PFSK-1 (cell line): ENCODE measurements at regions not wholly inside any gene's neighbourhood (a gene's known extent, or its start where the extent isn't known, plus 50 kb on each side); places are given as distances from the start of the nearest gene placed in this dataset.

Experiments used
- FOXP2 ChIP-seq: optimal IDR thresholded peaks from 2 replicates; pipeline ENCODE3; 2011; ENCODE audit warnings: borderline replicate concordance, control low read depth, inconsistent platforms; ENCODE audit not compliant: insufficient read depth; ENCODE audit errors: extremely low read length, extremely low read depth
- POLR2AphosphoS5 ChIP-seq: IDR thresholded peaks from 2 replicates; pipeline ENCODE4 v1.6.1; 2012; ENCODE audit warnings: low read depth, mild to moderate bottlenecking, control low read depth, low read length, moderate library complexity
- SIN3A ChIP-seq: IDR thresholded peaks from 2 replicates; pipeline ENCODE4 v1.6.1; 2012; ENCODE audit warnings: mild to moderate bottlenecking, low read length, moderate library complexity, borderline replicate concordance; ENCODE audit not compliant: insufficient read depth
- TAF1 ChIP-seq: IDR thresholded peaks from 2 replicates; pipeline ENCODE4 v1.6.1; 2012; ENCODE audit warnings: low read length, control low read depth, borderline replicate concordance; ENCODE audit not compliant: insufficient read depth
- TF ChIP-seq, protein P1 (sequence below), 2 experiments: IDR thresholded peaks; 2 replicates each; pipeline versions ENCODE4 v1.6.1 to v1.8.0; 2011 to 2012; ENCODE audit warnings: low read depth in 2 of 2, low read length in 2 of 2, control low read depth in 1 of 2, inconsistent platforms in 1 of 2, mild to moderate bottlenecking in 1 of 2, moderate library complexity in 1 of 2; ENCODE audit not compliant: insufficient read depth in 1 of 2

- no peak for TF ChIP-seq FOXP2
- no peak for TF ChIP-seq POLR2AphosphoS5
- no peak for TF ChIP-seq SIN3A
- no peak for TF ChIP-seq TAF1
- TF ChIP-seq, protein P1, sequence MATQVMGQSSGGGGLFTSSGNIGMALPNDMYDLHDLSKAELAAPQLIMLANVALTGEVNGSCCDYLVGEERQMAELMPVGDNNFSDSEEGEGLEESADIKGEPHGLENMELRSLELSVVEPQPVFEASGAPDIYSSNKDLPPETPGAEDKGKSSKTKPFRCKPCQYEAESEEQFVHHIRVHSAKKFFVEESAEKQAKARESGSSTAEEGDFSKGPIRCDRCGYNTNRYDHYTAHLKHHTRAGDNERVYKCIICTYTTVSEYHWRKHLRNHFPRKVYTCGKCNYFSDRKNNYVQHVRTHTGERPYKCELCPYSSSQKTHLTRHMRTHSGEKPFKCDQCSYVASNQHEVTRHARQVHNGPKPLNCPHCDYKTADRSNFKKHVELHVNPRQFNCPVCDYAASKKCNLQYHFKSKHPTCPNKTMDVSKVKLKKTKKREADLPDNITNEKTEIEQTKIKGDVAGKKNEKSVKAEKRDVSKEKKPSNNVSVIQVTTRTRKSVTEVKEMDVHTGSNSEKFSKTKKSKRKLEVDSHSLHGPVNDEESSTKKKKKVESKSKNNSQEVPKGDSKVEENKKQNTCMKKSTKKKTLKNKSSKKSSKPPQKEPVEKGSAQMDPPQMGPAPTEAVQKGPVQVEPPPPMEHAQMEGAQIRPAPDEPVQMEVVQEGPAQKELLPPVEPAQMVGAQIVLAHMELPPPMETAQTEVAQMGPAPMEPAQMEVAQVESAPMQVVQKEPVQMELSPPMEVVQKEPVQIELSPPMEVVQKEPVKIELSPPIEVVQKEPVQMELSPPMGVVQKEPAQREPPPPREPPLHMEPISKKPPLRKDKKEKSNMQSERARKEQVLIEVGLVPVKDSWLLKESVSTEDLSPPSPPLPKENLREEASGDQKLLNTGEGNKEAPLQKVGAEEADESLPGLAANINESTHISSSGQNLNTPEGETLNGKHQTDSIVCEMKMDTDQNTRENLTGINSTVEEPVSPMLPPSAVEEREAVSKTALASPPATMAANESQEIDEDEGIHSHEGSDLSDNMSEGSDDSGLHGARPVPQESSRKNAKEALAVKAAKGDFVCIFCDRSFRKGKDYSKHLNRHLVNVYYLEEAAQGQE (IDR thresholded peaks at IDR 0.05; ENCODE audit: insufficient read depth in 1 of 2, low read depth in 2 of 2, low read length in 2 of 2): no peak
These were observed 156.7 kb upstream of the FAM241A start for GRCh38 chr4:111988514-111988913.

DNA sequence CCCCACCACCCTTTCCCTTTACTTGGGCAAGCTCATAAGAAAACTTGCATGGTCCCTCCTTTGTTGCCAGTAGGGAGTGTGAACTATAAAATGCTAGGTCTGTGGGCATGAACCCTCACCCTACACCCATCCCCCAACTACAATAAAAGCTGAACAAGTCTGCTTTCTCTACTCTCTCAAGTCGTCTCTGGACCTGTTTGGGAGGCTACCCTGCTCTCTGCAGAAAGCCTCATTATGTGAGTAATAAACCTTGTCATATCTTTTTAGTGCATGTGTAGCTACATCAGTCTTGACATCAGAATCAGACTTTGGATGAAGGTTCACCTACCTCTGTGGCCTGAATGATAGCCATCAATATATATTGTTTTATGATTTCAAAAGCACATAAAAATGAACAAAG is 155.4 kb upstream of the FAM241A start:
- TF ChIP-seq FOXP2 (no peak), TAF1 (no peak), POLR2AphosphoS5 (no peak), SIN3A (no peak)
- TF ChIP-seq, protein P1 (IDR thresholded peaks at IDR 0.05; ENCODE audit: insufficient read depth in 1 of 2, low read depth in 2 of 2, low read length in 2 of 2): no peak

DNA sequence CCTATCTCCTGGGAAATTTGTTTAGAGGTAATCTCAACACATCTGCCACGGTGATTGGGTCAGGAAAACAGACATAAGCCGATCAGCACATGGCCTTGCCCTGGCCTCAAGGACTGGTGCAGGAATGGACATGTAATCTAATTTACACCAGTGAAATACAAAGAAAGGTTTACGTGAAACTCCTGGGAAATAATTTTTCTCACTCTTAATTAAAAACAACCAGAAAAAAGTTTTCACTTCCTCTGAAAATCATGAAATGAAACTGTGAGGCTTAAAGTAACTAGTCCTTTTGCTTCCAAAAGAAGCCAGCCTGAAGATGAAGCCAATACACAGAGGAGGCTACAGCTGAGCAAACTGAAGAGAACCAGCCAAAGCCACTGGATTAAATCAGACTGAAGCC is 154.1 kb upstream of the FAM241A start:
- TF ChIP-seq POLR2AphosphoS5: no peak
- no peak for TF ChIP-seq TAF1
- TF ChIP-seq, protein P1 (IDR thresholded peaks at IDR 0.05; ENCODE audit: insufficient read depth in 1 of 2, low read depth in 2 of 2, low read length in 2 of 2): no peak
- TF ChIP-seq FOXP2: no peak
- no peak for TF ChIP-seq SIN3A

- TF ChIP-seq TAF1 (peak; percentile 40; the same call in 1 of the 2 replicates), POLR2AphosphoS5 (no peak), FOXP2 (no peak)
- TF ChIP-seq, protein P1 (IDR thresholded peaks at IDR 0.05; ENCODE audit: insufficient read depth in 1 of 2, low read depth in 2 of 2, low read length in 2 of 2): no peak
These were observed 153.5 kb upstream of the FAM241A start for GRCh38 chr4:111991797-111992196.
